Neural progenitor cell (in vitro differentiated cells): ENCODE measurements at regions not wholly inside any gene's neighbourhood (a gene's known extent, or its start where the extent isn't known, plus 50 kb on each side); places are given as distances from the start of the nearest gene placed in this dataset.

Source experiments
- EZH2 ChIP-seq: fragments of 200-600 bp; sonication (generic); IDR thresholded peaks from 2 replicates; pipeline ENCODE4 v1.6.1; 2017; ENCODE audit warnings: antibody characterized with exemption, mild to moderate bottlenecking, moderate library complexity
- EZH2phosphoT487 ChIP-seq: fragments of 200-600 bp; sonication (generic); IDR thresholded peaks from 2 replicates; pipeline ENCODE4 v1.6.1; 2017; ENCODE audit warnings: antibody characterized with exemption
- TF ChIP-seq, protein P1 (sequence below): fragments of 200-600 bp; sonication (generic); IDR thresholded peaks from 2 replicates; pipeline ENCODE4 v1.5.1; 2017; ENCODE audit warnings: antibody characterized with exemption, mild to moderate bottlenecking

DNA sequence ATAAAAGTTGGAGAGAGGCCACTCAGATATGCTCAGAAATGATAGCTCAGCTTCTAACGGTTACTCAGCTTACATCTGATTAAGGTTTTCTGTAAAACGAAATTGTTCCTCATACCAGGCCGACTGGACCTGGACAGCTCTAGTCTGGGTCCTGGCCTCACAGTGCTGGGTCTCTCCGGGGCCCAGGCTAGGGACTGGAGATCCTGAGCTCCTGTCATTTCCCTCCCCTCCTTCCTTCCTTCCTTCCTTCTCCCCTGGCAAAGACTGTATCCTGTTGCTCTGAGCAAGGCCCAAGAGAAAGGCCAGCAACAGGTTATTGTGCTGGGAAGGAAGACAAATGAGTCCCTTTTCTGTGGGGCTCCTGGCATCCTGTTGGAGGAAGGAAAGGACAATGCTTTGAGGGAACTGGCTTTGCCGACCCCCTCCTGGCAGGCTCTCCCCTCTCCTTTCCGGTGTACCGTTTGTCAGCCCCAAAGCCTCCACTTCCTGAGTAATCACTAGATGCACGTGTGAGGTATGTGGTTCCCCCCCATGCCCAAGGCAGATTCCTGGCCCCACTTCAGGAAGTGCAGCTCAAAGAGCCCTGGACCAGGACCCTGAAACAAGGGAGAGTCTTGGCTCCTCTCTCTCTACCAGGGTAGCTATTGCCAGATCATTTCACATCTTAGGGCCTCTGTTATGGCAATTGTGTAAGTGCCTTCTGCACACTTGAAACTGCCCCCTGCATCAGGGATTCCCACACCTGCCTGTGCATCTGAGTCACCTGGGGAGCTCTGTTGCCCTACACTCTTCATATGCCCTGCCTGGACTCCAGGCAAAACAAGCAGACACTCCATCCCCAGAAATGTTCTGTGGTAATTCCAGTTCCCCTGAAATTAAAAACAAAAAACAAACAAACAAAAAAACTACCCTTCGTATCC is 212.7 kb upstream of the FGGY start:
- TF ChIP-seq, protein P1, sequence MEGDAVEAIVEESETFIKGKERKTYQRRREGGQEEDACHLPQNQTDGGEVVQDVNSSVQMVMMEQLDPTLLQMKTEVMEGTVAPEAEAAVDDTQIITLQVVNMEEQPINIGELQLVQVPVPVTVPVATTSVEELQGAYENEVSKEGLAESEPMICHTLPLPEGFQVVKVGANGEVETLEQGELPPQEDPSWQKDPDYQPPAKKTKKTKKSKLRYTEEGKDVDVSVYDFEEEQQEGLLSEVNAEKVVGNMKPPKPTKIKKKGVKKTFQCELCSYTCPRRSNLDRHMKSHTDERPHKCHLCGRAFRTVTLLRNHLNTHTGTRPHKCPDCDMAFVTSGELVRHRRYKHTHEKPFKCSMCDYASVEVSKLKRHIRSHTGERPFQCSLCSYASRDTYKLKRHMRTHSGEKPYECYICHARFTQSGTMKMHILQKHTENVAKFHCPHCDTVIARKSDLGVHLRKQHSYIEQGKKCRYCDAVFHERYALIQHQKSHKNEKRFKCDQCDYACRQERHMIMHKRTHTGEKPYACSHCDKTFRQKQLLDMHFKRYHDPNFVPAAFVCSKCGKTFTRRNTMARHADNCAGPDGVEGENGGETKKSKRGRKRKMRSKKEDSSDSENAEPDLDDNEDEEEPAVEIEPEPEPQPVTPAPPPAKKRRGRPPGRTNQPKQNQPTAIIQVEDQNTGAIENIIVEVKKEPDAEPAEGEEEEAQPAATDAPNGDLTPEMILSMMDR: no peak
- no peak for TF ChIP-seq EZH2phosphoT487
- no peak for TF ChIP-seq EZH2
